ENCODE measurements at regions not wholly inside any gene's neighbourhood (a gene's known extent, or its start where the extent isn't known, plus 50 kb on each side); places are given as distances from the start of the nearest gene placed in this dataset.

DNA sequence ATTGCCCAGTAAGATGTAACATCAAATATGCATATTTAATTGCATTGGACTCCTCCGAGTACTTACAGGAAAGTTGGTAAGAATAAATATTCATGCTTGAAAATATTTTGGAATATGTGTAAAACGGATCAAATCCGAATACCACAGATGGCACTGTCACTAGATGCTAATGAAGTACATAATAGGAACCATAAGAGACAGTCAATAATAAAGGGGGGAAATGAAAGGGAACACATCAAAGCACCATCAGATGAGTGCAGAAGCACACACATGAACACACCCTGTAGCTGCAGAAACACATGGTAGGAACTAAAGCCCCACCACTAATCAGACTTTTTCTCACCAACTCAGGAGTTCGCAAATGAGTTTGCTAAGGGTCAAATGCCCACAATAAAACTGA lies 52.2 kb upstream of the PAGE5 start:
- Mint-ChIP-seq H3K4me1 (ENCODE audit: low read depth) (no peaks in the 10 kb centered on the region), H3K36me3 (ENCODE audit: low read depth) (no peaks in the 10 kb centered on the region), H3K9me3 (no peaks in the 10 kb centered on the region), H3K4me3 (ENCODE audit: low read depth) (no peak overlapping the region), H3K27ac (no peak overlapping the region), H3K27me3 (ENCODE audit: low read depth) (peaks cover 10% of the 10 kb centered on the region)
- no peak for DNase-seq (ENCODE audit: low spot score)
- intact Hi-C loops (cut with micrococcal nuclease): loop anchor here (10.0 kb wide), 1 partner anchor 1123 kb away; the partner anchor contains the start of gene PHF8

DNA sequence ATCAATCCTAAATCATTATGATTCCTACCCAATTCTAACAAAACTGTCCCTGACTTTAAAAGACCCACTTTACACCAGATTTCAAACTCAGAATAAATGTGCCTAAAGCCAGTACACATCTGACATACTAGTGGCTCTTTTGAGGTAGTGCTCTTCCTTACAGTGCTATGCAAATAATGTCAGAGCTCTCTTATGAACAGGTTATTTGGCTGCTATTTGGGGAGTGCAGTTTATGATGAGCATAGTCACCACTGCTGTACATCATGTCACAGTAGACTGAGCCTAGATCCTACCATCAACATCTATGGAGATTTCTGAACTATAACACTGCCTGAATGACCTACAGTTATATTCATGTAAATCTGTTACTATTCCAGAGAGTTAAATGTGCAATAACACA lies 50.4 kb upstream of the PAGE5 start:
- H3K27ac Mint-ChIP-seq: no peak overlapping the region
- H3K4me1 Mint-ChIP-seq (ENCODE audit: low read depth): no peaks in the 10 kb centered on the region
- intact Hi-C loops (cut with micrococcal nuclease): loop anchor here (10.0 kb wide), 1 partner anchor 1125 kb away; the partner anchor contains the start of gene PHF8
- H3K4me3 Mint-ChIP-seq (ENCODE audit: low read depth): no peak overlapping the region
- no peak for DNase-seq (ENCODE audit: low spot score)
- no peaks in the 10 kb centered on the region for H3K36me3 Mint-ChIP-seq (ENCODE audit: low read depth)
- peaks cover 3% of the 10 kb centered on the region for H3K27me3 Mint-ChIP-seq (ENCODE audit: low read depth)
- H3K9me3 Mint-ChIP-seq: no peaks in the 10 kb centered on the region
